OCI-LY3 (cell line): ENCODE measurements at regions not wholly inside any gene's neighbourhood (a gene's known extent, or its start where the extent isn't known, plus 50 kb on each side); places are given as distances from the start of the nearest gene placed in this dataset.

ENCODE experiments used
- H2AFZ ChIP-seq: fragments of 200-600, 300-600 bp; shearing (Covaris generic); 2 replicates; pipeline ENCODE4 v1.6.0; 2014; ENCODE audit warnings: antibody characterized with exemption, low read depth, low read length
- H3K27ac ChIP-seq: fragments of 200-600, 300-600 bp; sonication (generic); 2 replicates; pipeline ENCODE4 v1.5.1; 2014; ENCODE audit warnings: mild to moderate bottlenecking, low read length, moderate library complexity, mixed read lengths
- H3K27me3 ChIP-seq: fragments of 200-600, 300-600 bp; sonication (generic); 2 replicates; pipeline ENCODE4 v1.6.1; 2014; ENCODE audit warnings: low read depth, low read length, mixed read lengths
- H3K36me3 ChIP-seq: fragments of 200-600, 300-600 bp; sonication (generic); replicated peaks from 2 replicates; pipeline ENCODE3; 2014; ENCODE audit warnings: low read depth, low read length, mixed read lengths
- H3K4me1 ChIP-seq: fragments of 300-600, 200-600 bp; sonication (generic); 2 replicates; pipeline ENCODE4 v1.6.1; 2014; ENCODE audit warnings: low read length, mixed read lengths
- H3K4me2 ChIP-seq: fragments of 200-600, 300-600 bp; sonication (generic); 2 replicates; pipeline ENCODE4 v1.6.1; 2014; ENCODE audit warnings: low read length, mixed read lengths
- H3K4me3 ChIP-seq: fragments of 300-600, 200-600 bp; sonication (generic); 2 replicates; pipeline ENCODE4 v1.5.1; 2014; ENCODE audit warnings: antibody characterized with exemption, mild to moderate bottlenecking, low read length, moderate library complexity
- H3K79me2 ChIP-seq: fragments of 300-600, 200-600 bp; shearing (Covaris generic); 2 replicates; pipeline ENCODE4 v1.6.1; 2014; ENCODE audit warnings: mild to moderate bottlenecking, low read length, mixed read lengths
- H3K9ac ChIP-seq: fragments of 300-600, 200-600 bp; shearing (Covaris generic); 2 replicates; pipeline ENCODE4 v1.6.0; 2014; ENCODE audit warnings: mild to moderate bottlenecking, low read length, moderate library complexity
- H3K9me3 ChIP-seq: fragments of 200-600, 300-600 bp; shearing (Covaris generic); 2 replicates; pipeline ENCODE4 v1.6.1; 2014; ENCODE audit warnings: low read length, mixed read lengths; ENCODE audit not compliant: insufficient read depth
- H4K20me1 ChIP-seq: fragments of 200-600, 300-600 bp; sonication (generic); 2 replicates; pipeline ENCODE4 v1.6.1; 2016; ENCODE audit warnings: low read length, mixed read lengths; ENCODE audit not compliant: insufficient read depth
- EZH2phosphoT487 ChIP-seq: fragments of 200-600 bp; shearing (Covaris generic); IDR thresholded peaks from 2 replicates; pipeline ENCODE4 v1.6.1; 2018; ENCODE audit warnings: antibody characterized with exemption, mixed run types, low read depth
- TF ChIP-seq, protein P1 (sequence below): fragments of 200-600, 300-600 bp; sonication (generic); IDR thresholded peaks from 2 replicates; pipeline ENCODE4 v1.5.1; 2014; ENCODE audit warnings: antibody characterized with exemption, low read length, low read depth

DNA sequence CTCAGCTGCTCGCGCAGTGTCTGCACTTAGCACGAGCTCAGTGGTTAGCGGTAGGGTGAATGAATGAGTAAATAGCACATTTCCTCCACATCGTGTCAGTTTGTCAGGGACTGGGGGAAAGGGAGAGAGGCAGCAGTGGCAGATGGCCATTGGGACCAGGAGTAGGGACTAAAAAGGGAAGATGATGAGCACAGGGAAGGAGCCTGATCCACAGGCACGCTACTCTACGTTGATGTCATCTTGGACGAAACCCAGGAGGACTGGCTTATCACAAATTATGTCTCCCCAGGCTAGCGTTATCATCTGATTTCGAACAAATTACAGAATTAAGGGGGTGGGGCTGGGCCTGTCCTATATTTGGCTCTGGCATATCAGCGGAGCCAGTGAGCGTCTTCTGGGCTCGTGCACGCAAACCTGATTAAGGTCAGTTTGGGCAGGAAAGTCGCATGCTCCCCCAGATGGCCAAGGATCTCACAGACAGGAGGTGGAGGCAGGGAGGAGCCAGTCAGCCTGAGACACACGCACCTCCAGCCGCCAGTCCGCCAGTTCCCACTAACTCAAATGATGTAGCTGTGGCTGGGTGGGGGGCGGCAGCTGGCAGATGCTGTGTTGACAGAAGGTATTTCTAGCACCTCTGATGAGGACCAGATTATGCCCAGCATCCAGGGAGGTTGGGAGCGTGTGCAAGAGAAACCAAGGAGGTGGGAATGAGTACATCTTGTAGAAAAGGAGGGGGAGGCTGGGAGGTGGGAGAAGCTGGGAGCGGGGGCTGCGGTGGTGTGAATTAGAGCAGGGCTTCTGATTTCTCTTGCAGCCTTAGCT is 97.4 kb upstream of the PRDM11 start:
- Histone ChIP-seq H3K4me3 (no peak overlapping the region), H3K79me2 (no peaks in the 10 kb centered on the region), H3K4me1 (peaks cover 44% of the 10 kb centered on the region), H3K27ac (0 out of 2 replicates have a peak overlapping the region, but pooled peaks have one; percentile 30), H4K20me1 (no peaks in the 10 kb centered on the region), H2AFZ (no peak overlapping the region), H3K4me2 (peak overlapping the region; percentile 16; the same call in 1 of the 2 replicates), H3K9ac (no peak overlapping the region), H3K27me3 (no peaks in the 10 kb centered on the region; the same call in 1 of the 2 replicates), H3K36me3 (no peaks in the 10 kb centered on the region), H3K9me3 (no peaks in the 10 kb centered on the region)
- TF ChIP-seq, protein P1, sequence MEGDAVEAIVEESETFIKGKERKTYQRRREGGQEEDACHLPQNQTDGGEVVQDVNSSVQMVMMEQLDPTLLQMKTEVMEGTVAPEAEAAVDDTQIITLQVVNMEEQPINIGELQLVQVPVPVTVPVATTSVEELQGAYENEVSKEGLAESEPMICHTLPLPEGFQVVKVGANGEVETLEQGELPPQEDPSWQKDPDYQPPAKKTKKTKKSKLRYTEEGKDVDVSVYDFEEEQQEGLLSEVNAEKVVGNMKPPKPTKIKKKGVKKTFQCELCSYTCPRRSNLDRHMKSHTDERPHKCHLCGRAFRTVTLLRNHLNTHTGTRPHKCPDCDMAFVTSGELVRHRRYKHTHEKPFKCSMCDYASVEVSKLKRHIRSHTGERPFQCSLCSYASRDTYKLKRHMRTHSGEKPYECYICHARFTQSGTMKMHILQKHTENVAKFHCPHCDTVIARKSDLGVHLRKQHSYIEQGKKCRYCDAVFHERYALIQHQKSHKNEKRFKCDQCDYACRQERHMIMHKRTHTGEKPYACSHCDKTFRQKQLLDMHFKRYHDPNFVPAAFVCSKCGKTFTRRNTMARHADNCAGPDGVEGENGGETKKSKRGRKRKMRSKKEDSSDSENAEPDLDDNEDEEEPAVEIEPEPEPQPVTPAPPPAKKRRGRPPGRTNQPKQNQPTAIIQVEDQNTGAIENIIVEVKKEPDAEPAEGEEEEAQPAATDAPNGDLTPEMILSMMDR, result no peak
- no peak for TF ChIP-seq EZH2phosphoT487

DNA sequence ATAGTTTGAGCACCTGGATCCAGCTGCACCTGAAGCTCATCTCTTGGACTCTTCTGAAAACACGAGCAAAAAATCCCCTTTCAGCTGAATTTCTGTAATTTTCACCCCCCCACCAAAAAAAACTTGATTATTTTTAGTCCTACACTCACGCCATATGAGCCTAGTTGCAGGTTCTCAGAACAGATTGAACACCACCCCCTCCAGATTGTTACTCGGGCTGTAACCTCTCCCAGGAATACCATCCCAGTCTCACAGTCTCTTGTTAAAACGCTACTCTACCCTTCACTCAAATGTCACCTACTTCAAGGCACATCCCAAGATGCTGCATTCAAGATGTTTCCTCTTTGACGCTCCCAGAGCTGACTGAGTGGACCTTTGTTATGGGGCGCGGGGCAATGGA is 96.3 kb upstream of the PRDM11 start:
- Histone ChIP-seq H3K4me2 (peak overlapping the region; percentile 16), H3K4me1 (peaks cover 47% of the 10 kb centered on the region), H3K9me3 (no peaks in the 10 kb centered on the region), H4K20me1 (no peaks in the 10 kb centered on the region), H3K27me3 (no peaks in the 10 kb centered on the region), H3K27ac (peak overlapping the region; percentile 46), H3K4me3 (no peak overlapping the region), H3K79me2 (no peaks in the 10 kb centered on the region), H2AFZ (no peak overlapping the region), H3K36me3 (no peaks in the 10 kb centered on the region), H3K9ac (no peak overlapping the region)
- TF ChIP-seq EZH2phosphoT487, result no peak
- TF ChIP-seq, protein P1, result no peak

DNA sequence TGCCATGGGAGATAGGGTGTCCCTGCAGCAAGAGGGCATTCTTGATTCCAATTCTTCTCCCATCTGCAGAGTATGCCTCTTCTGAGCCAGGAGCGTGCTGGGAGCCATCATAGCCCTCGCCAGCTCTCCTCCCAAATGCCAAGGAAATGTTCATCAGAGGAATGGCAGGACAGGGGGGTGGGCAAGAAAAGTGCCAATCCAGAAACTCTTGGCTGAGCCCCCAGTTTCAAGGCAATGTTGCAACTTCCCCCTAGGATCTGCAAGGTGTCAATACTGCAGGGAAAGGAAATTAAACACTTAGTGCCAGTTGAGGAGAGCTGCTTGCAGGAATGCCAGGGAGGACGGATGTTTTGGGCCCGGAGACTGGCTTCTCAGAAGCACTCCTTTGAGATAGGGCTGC is 94.8 kb upstream of the PRDM11 start:
- no peak overlapping the region for H3K4me2 ChIP-seq
- no peak overlapping the region for H3K4me3 ChIP-seq
- no peaks in the 10 kb centered on the region for H3K9me3 ChIP-seq
- H3K27me3 ChIP-seq, result no peaks in the 10 kb centered on the region
- no peak overlapping the region for H3K9ac ChIP-seq
- no peaks in the 10 kb centered on the region for H3K36me3 ChIP-seq
- H4K20me1 ChIP-seq, result no peaks in the 10 kb centered on the region
- no peak overlapping the region for H2AFZ ChIP-seq
- no peaks in the 10 kb centered on the region for H3K79me2 ChIP-seq
- peaks cover 47% of the 10 kb centered on the region for H3K4me1 ChIP-seq
- H3K27ac ChIP-seq, result no peak overlapping the region
- TF ChIP-seq EZH2phosphoT487, result no peak
- TF ChIP-seq, protein P1, result no peak

DNA sequence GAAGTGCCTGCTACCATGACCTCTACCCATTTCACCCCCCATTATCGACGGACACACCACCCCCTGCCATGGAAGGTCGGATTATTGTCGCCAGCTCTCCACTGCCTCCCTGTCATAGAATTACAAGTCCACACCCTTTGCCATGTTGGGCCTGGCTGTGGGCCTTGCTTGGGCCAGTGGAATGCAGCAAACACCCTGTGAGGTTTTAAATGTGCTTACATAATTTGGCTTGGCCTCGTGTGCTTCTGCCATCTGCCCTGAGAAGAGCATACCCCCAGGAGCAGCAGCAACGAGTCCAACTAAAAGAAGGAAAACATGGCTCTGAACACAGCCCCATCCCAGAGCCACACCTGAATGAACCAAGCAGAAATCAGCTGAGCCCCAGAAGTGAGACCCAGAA is 94.1 kb upstream of the PRDM11 start:
- Histone ChIP-seq H3K4me2 (0 out of 2 replicates have a peak overlapping the region, but pooled peaks have one; percentile 4), H3K4me1 (peaks cover 47% of the 10 kb centered on the region), H4K20me1 (no peaks in the 10 kb centered on the region), H3K9me3 (no peaks in the 10 kb centered on the region), H2AFZ (no peak overlapping the region), H3K4me3 (no peak overlapping the region), H3K27me3 (no peaks in the 10 kb centered on the region), H3K27ac (no peak overlapping the region), H3K79me2 (no peaks in the 10 kb centered on the region), H3K36me3 (no peaks in the 10 kb centered on the region), H3K9ac (no peak overlapping the region)
- TF ChIP-seq, protein P1, result no peak
- TF ChIP-seq EZH2phosphoT487, result no peak
